GM12878 (cell line): ENCODE measurements at regions not wholly inside any gene's neighbourhood (a gene's known extent, or its start where the extent isn't known, plus 50 kb on each side); places are given as distances from the start of the nearest gene placed in this dataset.

ENCODE experiments used
- ATAC-seq: fragments of 200-7000 bp; cut with Tn5 transposase; 3 replicates; pipeline ENCODE4 v1.9.1; 2020; ENCODE audit warnings: mild to moderate bottlenecking, moderate library complexity
- BruUV-seq: library from RNA; stranded (reverse); fragments of 400-500 nt; replicated peaks from 2 replicates; lab custom pipeline; 2021; lab: Mats Ljungman, UMichigan
- CTCF ChIA-PET: fragments of 300-600 bp; sonication (Branson Sonifier 250); formaldehyde crosslinking; extraction: SDS; loops from one replicate; lab custom pipeline; 2021; ENCODE audit warnings: inconsistent platforms; lab: Yijun Ruan, JAX
- POLR2A ChIA-PET: fragments of 350-600 bp; formaldehyde crosslinking; extraction: SDS; loops from one replicate; lab custom pipeline; 2021; ENCODE audit warnings: inconsistent platforms; lab: Charles Lee
- RAD21 ChIA-PET: fragments of 300-600 bp; sonication (Branson Sonifier 250); formaldehyde crosslinking; loops from one replicate; lab custom pipeline; 2023; ENCODE audit warnings: antibody characterized with exemption; ENCODE audit not compliant: unreplicated experiment; lab: Charles Lee
- SMC1A ChIA-PET: fragments of 300-600 bp; sonication (Branson Sonifier 250); formaldehyde crosslinking; loops from one replicate; lab custom pipeline; 2023; ENCODE audit not compliant: unreplicated experiment, uncharacterized antibody; lab: Charles Lee
- DNase-seq: peaks from one replicate; pipeline ENCODE4 v3.0.0-alpha.2; 2011; ENCODE audit warnings: low read depth, low spot score
- FAIRE-seq: peaks from 3 replicates; lab custom pipeline; 2011; peaks lifted over from hg19 to GRCh38; lab: Jason Lieb, UNC
- H2AFZ ChIP-seq: 2 replicates; pipeline ENCODE4 v1.6.0; 2011; ENCODE audit warnings: low read depth, low read length, control low read depth; ENCODE audit not compliant: control insufficient read depth
- H3K27ac ChIP-seq: 2 replicates; pipeline ENCODE4 v1.5.1; 2011; ENCODE audit warnings: control low read depth; ENCODE audit not compliant: control insufficient read depth, insufficient read depth
- H3K27me3 ChIP-seq, 2 experiments: replicated peaks in 1 of 2; 2 replicates each; pipeline versions ENCODE4 v1.6.0 to v1.6.1; 2011; ENCODE audit warnings: low read length in 1 of 2; ENCODE audit not compliant: control insufficient read depth in 2 of 2, insufficient read depth in 2 of 2
- H3K36me3 ChIP-seq, 2 experiments: 2 replicates each; pipeline ENCODE4 v1.5.1; 2011; ENCODE audit warnings: low read length in 1 of 2; ENCODE audit not compliant: control insufficient read depth in 2 of 2, insufficient read depth in 2 of 2
- H3K4me1 ChIP-seq: 2 replicates; pipeline ENCODE4 v1.6.1; 2011; ENCODE audit warnings: mild to moderate bottlenecking, low read length, moderate library complexity, mixed read lengths; ENCODE audit not compliant: control insufficient read depth, insufficient read depth
- H3K4me2 ChIP-seq: 2 replicates; pipeline ENCODE4 v1.6.0; 2011; ENCODE audit warnings: control low read depth; ENCODE audit not compliant: control insufficient read depth, insufficient read depth
- H3K4me3 ChIP-seq: fragments of 200-600 bp; sonication (generic); 2 replicates; pipeline ENCODE4 v1.5.1; 2016
- H3K79me2 ChIP-seq: 2 replicates; pipeline ENCODE4 v1.6.0; 2011; ENCODE audit warnings: low read length; ENCODE audit not compliant: control insufficient read depth, insufficient read depth
- H3K9ac ChIP-seq: 2 replicates; pipeline ENCODE4 v1.8.0; 2011; ENCODE audit warnings: low read length, control low read depth, mixed read lengths; ENCODE audit not compliant: control insufficient read depth, insufficient read depth
- H3K9me3 ChIP-seq: replicated peaks from 3 replicates; pipeline ENCODE4 v1.5.1; 2011; ENCODE audit warnings: mild to moderate bottlenecking, low read length; ENCODE audit not compliant: control insufficient read depth, insufficient read depth
- H4K20me1 ChIP-seq: 2 replicates; pipeline ENCODE4 v1.6.0; 2011; ENCODE audit not compliant: control insufficient read depth, insufficient read depth
- ESRRA ChIP-seq: IDR thresholded peaks from 2 replicates; pipeline ENCODE4 v1.6.1; 2012; ENCODE audit warnings: mild to moderate bottlenecking, low read length, improper control_type of control experiment
- HCFC1 ChIP-seq: fragments of 150-350 bp; IDR thresholded peaks from 2 replicates; pipeline ENCODE4 v1.6.1; 2014; ENCODE audit warnings: low read length
- MTA3 ChIP-seq: IDR thresholded peaks from 2 replicates; pipeline ENCODE4 v1.6.1; 2012; ENCODE audit warnings: low read length, inconsistent platforms, borderline replicate concordance
- MYB ChIP-seq: fragments of 150-350 bp; IDR thresholded peaks from 2 replicates; pipeline ENCODE4 v1.6.1; 2014; ENCODE audit warnings: mild to moderate bottlenecking, low read depth, low read length, borderline replicate concordance
- NBN ChIP-seq: fragments of 450-650 bp; IDR thresholded peaks from 2 replicates; pipeline ENCODE4 v1.6.1; 2016
- NR2C2 ChIP-seq: IDR thresholded peaks from 2 replicates; pipeline ENCODE4 v1.6.1; 2011; ENCODE audit warnings: borderline replicate concordance, low read depth; ENCODE audit not compliant: control insufficient read depth, insufficient read length
- POLR2AphosphoS2 ChIP-seq: IDR thresholded peaks from 2 replicates; pipeline ENCODE4 v1.6.1; 2011; ENCODE audit warnings: low read depth, mild to moderate bottlenecking, low read length, improper control_type of control experiment, moderate library complexity
- RAD21 ChIP-seq: IDR thresholded peaks from 2 replicates; pipeline ENCODE4 v1.6.1; 2011; ENCODE audit warnings: mild to moderate bottlenecking, low read depth, low read length, moderate library complexity; ENCODE audit not compliant: insufficient read depth
- RAD51 ChIP-seq: fragments of 450-650 bp; IDR thresholded peaks from 2 replicates; pipeline ENCODE4 v1.6.1; 2016; ENCODE audit warnings: moderate library complexity, mild to moderate bottlenecking, inconsistent platforms
- RFX5 ChIP-seq: IDR thresholded peaks from 2 replicates; pipeline ENCODE4 v1.6.1; 2011; ENCODE audit warnings: low read depth, low read length, improper control_type of control experiment
- TBL1XR1 ChIP-seq: IDR thresholded peaks from 2 replicates; pipeline ENCODE4 v1.6.1; 2012; ENCODE audit warnings: low read depth, low read length, improper control_type of control experiment
- ZNF207 ChIP-seq: fragments of 450-650 bp; IDR thresholded peaks from 2 replicates; pipeline ENCODE4 v1.6.1; 2014; ENCODE audit warnings: antibody characterized with exemption, mild to moderate bottlenecking, borderline replicate concordance
- ZSCAN29 ChIP-seq: fragments of 450-650 bp; IDR thresholded peaks from 2 replicates; pipeline ENCODE4 v1.6.1; 2017; ENCODE audit warnings: mild to moderate bottlenecking, moderate library complexity
- WGBS: methylation state at CpG from one replicate; pipeline ENCODE4 v1.1.6; 2016; ENCODE audit warnings: low lambda C conversion rate; ENCODE audit not compliant: insufficient replicate concordance, insufficient coverage; ENCODE audit errors: missing lambda C conversion rate; 5-methylcytosine and 5-hydroxymethylcytosine counted together
- in situ Hi-C: fragments of 300-500 bp; cut with MboI; formaldehyde crosslinking; loops from 9 replicates; pipeline ENCODE4 v1.14.3; 2018; ENCODE audit warnings: mixed read lengths
- intact Hi-C: fragments of 100-400 bp; cut with micrococcal nuclease; formaldehyde crosslinking; loops from one replicate; pipeline ENCODE4 v1.14.2; 2022; ENCODE audit not compliant: unreplicated experiment
- TF ChIP-seq, protein P1 (sequence below): IDR thresholded peaks from 2 replicates; pipeline ENCODE4 v1.6.1; 2011; ENCODE audit warnings: low read depth, mild to moderate bottlenecking, low read length, moderate library complexity, borderline replicate concordance; ENCODE audit errors: extremely low read depth
- TF ChIP-seq, protein P2 (sequence below): fragments of 450-650 bp; IDR thresholded peaks from 2 replicates; pipeline ENCODE4 v1.6.1; 2017; ENCODE audit warnings: mild to moderate bottlenecking, low read depth, inconsistent platforms; ENCODE audit not compliant: poor library complexity, severe bottlenecking
- TF ChIP-seq, protein P3 (sequence below): fragments of 450-650 bp; IDR thresholded peaks from 2 replicates; pipeline ENCODE4 v1.6.1; 2017; ENCODE audit warnings: low read depth, mild to moderate bottlenecking, moderate library complexity
- TF ChIP-seq, protein P4 (sequence below): fragments of 450-650 bp; IDR thresholded peaks from 2 replicates; pipeline ENCODE4 v1.6.1; 2018; ENCODE audit warnings: mild to moderate bottlenecking, low read depth, moderate library complexity; ENCODE audit not compliant: partially characterized antibody
- TF ChIP-seq, protein P5 (sequence below): IDR thresholded peaks from 2 replicates; pipeline ENCODE4 v1.6.1; 2012; ENCODE audit warnings: low read depth, low read length, improper control_type of control experiment

DNA sequence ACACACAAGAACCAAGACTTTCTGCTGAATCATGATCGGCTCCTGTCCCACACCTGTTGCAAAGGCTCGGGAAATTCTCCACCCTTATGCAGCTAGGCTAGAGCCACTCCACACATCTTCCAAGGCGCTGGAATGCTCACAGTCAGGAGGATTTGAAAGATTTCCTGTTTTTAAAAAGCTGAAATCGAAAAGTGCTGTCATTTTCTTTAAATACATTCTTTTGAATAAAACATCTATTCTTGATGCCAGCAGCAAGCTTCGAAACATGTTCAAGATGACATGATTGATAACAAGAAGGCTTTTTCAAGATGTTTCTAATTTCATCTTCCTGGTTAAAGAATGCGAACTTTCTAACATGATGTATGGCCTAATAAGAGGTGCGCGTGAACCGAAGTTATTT is 219.7 kb upstream of the CDH5 start:
- no peak for FAIRE-seq
- no peak overlapping the region for H2AFZ ChIP-seq
- WGBS: 44% methylated on average over 9 of the region's 9 CpGs
- ChIA-PET CTCF (no interaction called here), POLR2A (no interaction called here), SMC1A (interaction anchor here (1.3 kb wide), 1 partner anchor 14 kb away, joined by 3 read pairs; no protein-coding TSS in a partner anchor), RAD21 (no interaction called here)
- no peak overlapping the region for H3K27ac ChIP-seq
- H3K4me1 ChIP-seq: no peaks in the 10 kb centered on the region
- BruUV-seq: no TSS peak
- H3K27me3 ChIP-seq: no peaks in the 10 kb centered on the region; a peak in 1 of 4 replicates
- intact Hi-C loops (no loop called here), in situ Hi-C loops (no loop called here)
- no peak for ATAC-seq
- H3K9ac ChIP-seq: no peak overlapping the region
- no peaks in the 10 kb centered on the region for H3K9me3 ChIP-seq
- no peak for DNase-seq
- no peaks in the 10 kb centered on the region for H4K20me1 ChIP-seq
- no peak overlapping the region for H3K4me3 ChIP-seq
- no peaks in the 10 kb centered on the region for H3K36me3 ChIP-seq
- no peaks in the 10 kb centered on the region for H3K79me2 ChIP-seq
- H3K4me2 ChIP-seq: no peak overlapping the region
- TF ChIP-seq POLR2AphosphoS2 (no peak), NBN (no peak), TBL1XR1 (no peak), RAD21 (no peak), MTA3 (no peak), RFX5 (no peak), NR2C2 (no peak), ESRRA (no peak), RAD51 (no peak), HCFC1 (no peak), MYB (no peak), ZSCAN29 (no peak), ZNF207 (no peak)
- TF ChIP-seq, protein P1, sequence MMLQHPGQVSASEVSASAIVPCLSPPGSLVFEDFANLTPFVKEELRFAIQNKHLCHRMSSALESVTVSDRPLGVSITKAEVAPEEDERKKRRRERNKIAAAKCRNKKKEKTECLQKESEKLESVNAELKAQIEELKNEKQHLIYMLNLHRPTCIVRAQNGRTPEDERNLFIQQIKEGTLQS: no peak
- TF ChIP-seq, protein P2, sequence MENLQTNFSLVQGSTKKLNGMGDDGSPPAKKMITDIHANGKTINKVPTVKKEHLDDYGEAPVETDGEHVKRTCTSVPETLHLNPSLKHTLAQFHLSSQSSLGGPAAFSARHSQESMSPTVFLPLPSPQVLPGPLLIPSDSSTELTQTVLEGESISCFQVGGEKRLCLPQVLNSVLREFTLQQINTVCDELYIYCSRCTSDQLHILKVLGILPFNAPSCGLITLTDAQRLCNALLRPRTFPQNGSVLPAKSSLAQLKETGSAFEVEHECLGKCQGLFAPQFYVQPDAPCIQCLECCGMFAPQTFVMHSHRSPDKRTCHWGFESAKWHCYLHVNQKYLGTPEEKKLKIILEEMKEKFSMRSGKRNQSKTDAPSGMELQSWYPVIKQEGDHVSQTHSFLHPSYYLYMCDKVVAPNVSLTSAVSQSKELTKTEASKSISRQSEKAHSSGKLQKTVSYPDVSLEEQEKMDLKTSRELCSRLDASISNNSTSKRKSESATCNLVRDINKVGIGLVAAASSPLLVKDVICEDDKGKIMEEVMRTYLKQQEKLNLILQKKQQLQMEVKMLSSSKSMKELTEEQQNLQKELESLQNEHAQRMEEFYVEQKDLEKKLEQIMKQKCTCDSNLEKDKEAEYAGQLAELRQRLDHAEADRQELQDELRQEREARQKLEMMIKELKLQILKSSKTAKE: no peak
- TF ChIP-seq, protein P3, sequence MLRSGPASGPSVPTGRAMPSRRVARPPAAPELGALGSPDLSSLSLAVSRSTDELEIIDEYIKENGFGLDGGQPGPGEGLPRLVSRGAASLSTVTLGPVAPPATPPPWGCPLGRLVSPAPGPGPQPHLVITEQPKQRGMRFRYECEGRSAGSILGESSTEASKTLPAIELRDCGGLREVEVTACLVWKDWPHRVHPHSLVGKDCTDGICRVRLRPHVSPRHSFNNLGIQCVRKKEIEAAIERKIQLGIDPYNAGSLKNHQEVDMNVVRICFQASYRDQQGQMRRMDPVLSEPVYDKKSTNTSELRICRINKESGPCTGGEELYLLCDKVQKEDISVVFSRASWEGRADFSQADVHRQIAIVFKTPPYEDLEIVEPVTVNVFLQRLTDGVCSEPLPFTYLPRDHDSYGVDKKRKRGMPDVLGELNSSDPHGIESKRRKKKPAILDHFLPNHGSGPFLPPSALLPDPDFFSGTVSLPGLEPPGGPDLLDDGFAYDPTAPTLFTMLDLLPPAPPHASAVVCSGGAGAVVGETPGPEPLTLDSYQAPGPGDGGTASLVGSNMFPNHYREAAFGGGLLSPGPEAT: no peak
- TF ChIP-seq, protein P4, sequence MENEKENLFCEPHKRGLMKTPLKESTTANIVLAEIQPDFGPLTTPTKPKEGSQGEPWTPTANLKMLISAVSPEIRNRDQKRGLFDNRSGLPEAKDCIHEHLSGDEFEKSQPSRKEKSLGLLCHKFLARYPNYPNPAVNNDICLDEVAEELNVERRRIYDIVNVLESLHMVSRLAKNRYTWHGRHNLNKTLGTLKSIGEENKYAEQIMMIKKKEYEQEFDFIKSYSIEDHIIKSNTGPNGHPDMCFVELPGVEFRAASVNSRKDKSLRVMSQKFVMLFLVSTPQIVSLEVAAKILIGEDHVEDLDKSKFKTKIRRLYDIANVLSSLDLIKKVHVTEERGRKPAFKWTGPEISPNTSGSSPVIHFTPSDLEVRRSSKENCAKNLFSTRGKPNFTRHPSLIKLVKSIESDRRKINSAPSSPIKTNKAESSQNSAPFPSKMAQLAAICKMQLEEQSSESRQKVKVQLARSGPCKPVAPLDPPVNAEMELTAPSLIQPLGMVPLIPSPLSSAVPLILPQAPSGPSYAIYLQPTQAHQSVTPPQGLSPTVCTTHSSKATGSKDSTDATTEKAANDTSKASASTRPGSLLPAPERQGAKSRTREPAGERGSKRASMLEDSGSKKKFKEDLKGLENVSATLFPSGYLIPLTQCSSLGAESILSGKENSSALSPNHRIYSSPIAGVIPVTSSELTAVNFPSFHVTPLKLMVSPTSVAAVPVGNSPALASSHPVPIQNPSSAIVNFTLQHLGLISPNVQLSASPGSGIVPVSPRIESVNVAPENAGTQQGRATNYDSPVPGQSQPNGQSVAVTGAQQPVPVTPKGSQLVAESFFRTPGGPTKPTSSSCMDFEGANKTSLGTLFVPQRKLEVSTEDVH: no peak
- TF ChIP-seq, protein P5, sequence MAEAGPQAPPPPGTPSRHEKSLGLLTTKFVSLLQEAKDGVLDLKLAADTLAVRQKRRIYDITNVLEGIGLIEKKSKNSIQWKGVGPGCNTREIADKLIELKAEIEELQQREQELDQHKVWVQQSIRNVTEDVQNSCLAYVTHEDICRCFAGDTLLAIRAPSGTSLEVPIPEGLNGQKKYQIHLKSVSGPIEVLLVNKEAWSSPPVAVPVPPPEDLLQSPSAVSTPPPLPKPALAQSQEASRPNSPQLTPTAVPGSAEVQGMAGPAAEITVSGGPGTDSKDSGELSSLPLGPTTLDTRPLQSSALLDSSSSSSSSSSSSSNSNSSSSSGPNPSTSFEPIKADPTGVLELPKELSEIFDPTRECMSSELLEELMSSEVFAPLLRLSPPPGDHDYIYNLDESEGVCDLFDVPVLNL: no peak
